Thyroid gland (tissue), 4 donors: ENCODE measurements at regions not wholly inside any gene's neighbourhood (a gene's known extent, or its start where the extent isn't known, plus 50 kb on each side); places are given as distances from the start of the nearest gene placed in this dataset.
"Not testable (repeated sequence)": the region's sequence is repeated elsewhere in the genome, so short reads cannot be mapped to it uniquely, and the experiment has no call there.

ENCODE experiments used
- POLR2A ChIP-seq, 2 donors: fragments of 450-650 bp; IDR thresholded peaks; one replicate each; pipeline ENCODE4 v1.6.1; 2017; ENCODE audit warnings: antibody characterized with exemption in 2 of 2, mild to moderate bottlenecking in 2 of 2, moderate library complexity in 1 of 2
- TF ChIP-seq, protein P1 (sequence below), 6 experiments: fragments of 200-600 bp in 3 of 6; fragments of 450-650 bp in 3 of 6; sonication (generic) in 3 of 6; IDR thresholded peaks; one replicate each; pipeline ENCODE4 v1.5.1; 2016 to 2019; ENCODE audit warnings: antibody characterized with exemption in 6 of 6, mild to moderate bottlenecking in 2 of 6, inconsistent platforms in 1 of 6, moderate library complexity in 1 of 6

DNA sequence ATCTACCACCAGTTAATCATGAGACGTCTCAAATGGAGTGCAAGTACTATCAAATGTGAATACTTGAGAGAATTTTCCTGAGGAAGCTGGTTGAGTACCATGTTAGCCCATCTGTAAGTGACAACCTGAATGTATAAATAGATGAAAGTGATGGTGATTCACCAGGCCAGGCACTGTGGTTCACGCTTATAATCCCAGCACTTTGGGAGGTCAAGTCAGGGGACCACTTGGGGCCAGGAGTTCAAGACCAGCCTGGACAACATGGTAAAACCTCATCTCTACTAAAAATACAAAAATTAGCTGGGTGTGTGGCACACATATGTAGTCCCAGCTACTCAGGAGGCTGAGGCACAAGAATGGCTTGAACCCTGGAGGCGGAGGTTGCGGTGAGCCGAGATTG is 288.0 kb upstream of the CLEC14A start:
- TF ChIP-seq, protein P1, sequence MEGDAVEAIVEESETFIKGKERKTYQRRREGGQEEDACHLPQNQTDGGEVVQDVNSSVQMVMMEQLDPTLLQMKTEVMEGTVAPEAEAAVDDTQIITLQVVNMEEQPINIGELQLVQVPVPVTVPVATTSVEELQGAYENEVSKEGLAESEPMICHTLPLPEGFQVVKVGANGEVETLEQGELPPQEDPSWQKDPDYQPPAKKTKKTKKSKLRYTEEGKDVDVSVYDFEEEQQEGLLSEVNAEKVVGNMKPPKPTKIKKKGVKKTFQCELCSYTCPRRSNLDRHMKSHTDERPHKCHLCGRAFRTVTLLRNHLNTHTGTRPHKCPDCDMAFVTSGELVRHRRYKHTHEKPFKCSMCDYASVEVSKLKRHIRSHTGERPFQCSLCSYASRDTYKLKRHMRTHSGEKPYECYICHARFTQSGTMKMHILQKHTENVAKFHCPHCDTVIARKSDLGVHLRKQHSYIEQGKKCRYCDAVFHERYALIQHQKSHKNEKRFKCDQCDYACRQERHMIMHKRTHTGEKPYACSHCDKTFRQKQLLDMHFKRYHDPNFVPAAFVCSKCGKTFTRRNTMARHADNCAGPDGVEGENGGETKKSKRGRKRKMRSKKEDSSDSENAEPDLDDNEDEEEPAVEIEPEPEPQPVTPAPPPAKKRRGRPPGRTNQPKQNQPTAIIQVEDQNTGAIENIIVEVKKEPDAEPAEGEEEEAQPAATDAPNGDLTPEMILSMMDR (IDR thresholded peaks at IDR 0.05) = not testable (repeated sequence)
- not testable (repeated sequence) for TF ChIP-seq POLR2A (IDR thresholded peaks at IDR 0.05)
